Esophagus muscularis mucosa (tissue), 4 donors: ENCODE measurements at regions not wholly inside any gene's neighbourhood (a gene's known extent, or its start where the extent isn't known, plus 50 kb on each side); places are given as distances from the start of the nearest gene placed in this dataset.
"Not testable (repeated sequence)": the region's sequence is repeated elsewhere in the genome, so short reads cannot be mapped to it uniquely, and the experiment has no call there.

Experiments used
- CTCF ChIP-seq, 3 experiments: fragments of 200-600 bp in 2 of 3; fragments of 450-650 bp in 1 of 3; sonication (generic) in 2 of 3; IDR thresholded peaks; one replicate each; pipeline ENCODE4 v1.5.1; 2017 to 2019; ENCODE audit warnings: antibody characterized with exemption in 3 of 3, mild to moderate bottlenecking in 2 of 3, moderate library complexity in 1 of 3
- EP300 ChIP-seq: sonication (generic); formaldehyde crosslinking; IDR thresholded peaks from one replicate; pipeline ENCODE4 v1.6.1; 2017; ENCODE audit warnings: antibody characterized with exemption
- POLR2A ChIP-seq: fragments of 450-650 bp; IDR thresholded peaks from one replicate; pipeline ENCODE4 v1.6.1; 2017; ENCODE audit warnings: antibody characterized with exemption, moderate library complexity, mild to moderate bottlenecking, low read depth
- POLR2AphosphoS5 ChIP-seq, 2 donors: sonication (generic); formaldehyde crosslinking; IDR thresholded peaks; one replicate each; pipeline ENCODE4 v1.6.1; 2017; ENCODE audit warnings: antibody characterized with exemption in 2 of 2

GRCh38 chr15:101945896-101946295 lies 133.9 kb downstream of the OR4F15 start:
- not testable (repeated sequence) for TF ChIP-seq CTCF (IDR thresholded peaks at IDR 0.05); POLR2A; EP300; POLR2AphosphoS5 (IDR thresholded peaks at IDR 0.05)
